ENCODE measurements at regions not wholly inside any gene's neighbourhood (a gene's known extent, or its start where the extent isn't known, plus 50 kb on each side); places are given as distances from the start of the nearest gene placed in this dataset.

- Histone ChIP-seq H3K36me3 (no peaks in the 10 kb centered on the region), H3K4me3 (no peak overlapping the region), H3K4me1 (no peaks in the 10 kb centered on the region), H3K27me3 (no peaks in the 10 kb centered on the region), H3K9me3 (peaks cover 0 to 13% of the 10 kb centered on the region in 2 donors), H3K27ac (no peak overlapping the region)
- intact Hi-C loops (cut with DNase I), result no loop called here
- no peak for DNase-seq (ENCODE audit: low spot score in 2 of 2)
- no peak for TF ChIP-seq CTCF (IDR thresholded peaks at IDR 0.05)
Measured at GRCh38 chr1:59092126-59092525, 204.8 kb upstream of the FGGY start.

- Histone ChIP-seq H3K27me3 (no peaks in the 10 kb centered on the region), H3K27ac (no peak overlapping the region), H3K4me3 (no peak overlapping the region), H3K36me3 (no peaks in the 10 kb centered on the region), H3K4me1 (no peaks in the 10 kb centered on the region), H3K9me3 (peaks cover 0 to 7% of the 10 kb centered on the region in 2 donors)
- TF ChIP-seq CTCF (IDR thresholded peaks at IDR 0.05), result no peak
- intact Hi-C loops (cut with DNase I), result no loop called here
- no peak for DNase-seq (ENCODE audit: low spot score in 2 of 2)
Measured at GRCh38 chr1:59094001-59094400, 202.9 kb upstream of the FGGY start.

- Histone ChIP-seq H3K27ac (no peak overlapping the region), H3K9me3 (no peaks in the 10 kb centered on the region), H3K4me1 (no peaks in the 10 kb centered on the region), H3K27me3 (no peaks in the 10 kb centered on the region), H3K36me3 (no peaks in the 10 kb centered on the region), H3K4me3 (no peak overlapping the region)
- no peak for DNase-seq (ENCODE audit: low spot score in 2 of 2)
- intact Hi-C loops (cut with DNase I), result no loop called here
- no peak for TF ChIP-seq CTCF (IDR thresholded peaks at IDR 0.05)
Measured at GRCh38 chr1:59096501-59096900, 200.4 kb upstream of the FGGY start.

- no peak for DNase-seq (ENCODE audit: low spot score in 2 of 2)
- Histone ChIP-seq H3K9me3 (no peaks in the 10 kb centered on the region), H3K36me3 (no peaks in the 10 kb centered on the region), H3K4me1 (no peaks in the 10 kb centered on the region), H3K27ac (no peak overlapping the region), H3K27me3 (no peaks in the 10 kb centered on the region), H3K4me3 (no peak overlapping the region)
- intact Hi-C loops (cut with DNase I), result no loop called here
- TF ChIP-seq CTCF (IDR thresholded peaks at IDR 0.05), result no peak
Measured at GRCh38 chr1:59098655-59099054, 198.2 kb upstream of the FGGY start.

- H3K27me3 ChIP-seq, result no peaks in the 10 kb centered on the region
- no peak for TF ChIP-seq CTCF (IDR thresholded peaks at IDR 0.05)
- H3K9me3 ChIP-seq, result no peaks in the 10 kb centered on the region
- DNase-seq (ENCODE audit: low spot score in 2 of 2), result no peak
- no peaks in the 10 kb centered on the region for H3K36me3 ChIP-seq
- H3K4me3 ChIP-seq, result no peak overlapping the region
- no peaks in the 10 kb centered on the region for H3K4me1 ChIP-seq
- intact Hi-C loops (cut with DNase I), result no loop called here
- H3K27ac ChIP-seq, result no peak overlapping the region
Measured at GRCh38 chr1:59100708-59101374, 196.1 kb upstream of the FGGY start.

- H3K9me3 ChIP-seq, result no peaks in the 10 kb centered on the region
- H3K36me3 ChIP-seq, result no peaks in the 10 kb centered on the region
- DNase-seq (ENCODE audit: low spot score in 2 of 2), result no peak
- no peak for TF ChIP-seq CTCF (IDR thresholded peaks at IDR 0.05)
- H3K27ac ChIP-seq, result no peak overlapping the region
- intact Hi-C loops (cut with DNase I), result no loop called here
- H3K27me3 ChIP-seq, result no peaks in the 10 kb centered on the region
- H3K4me3 ChIP-seq, result no peak overlapping the region
- no peaks in the 10 kb centered on the region for H3K4me1 ChIP-seq
Measured at GRCh38 chr1:59101518-59101917, 195.4 kb upstream of the FGGY start.

Data from ascending aorta (tissue), 2 donors.